A549 (cell line): ENCODE measurements at regions not wholly inside any gene's neighbourhood (a gene's known extent, or its start where the extent isn't known, plus 50 kb on each side); places are given as distances from the start of the nearest gene placed in this dataset.

Experiments
- ATAC-seq, 2 experiments: fragments of 200-7000 bp in 1 of 2; fragments of >200 bp in 1 of 2; cut with Nextera tagmentation in 1 of 2; cut with Tn5 transposase in 1 of 2; 3 replicates each; pipeline versions ENCODE4 v1.8.0 to v1.9.1; 2018 to 2020; ENCODE audit warnings: mild to moderate bottlenecking in 1 of 2, moderate library complexity in 1 of 2
- CTCF ChIA-PET: fragments of 300-600 bp; sonication (Branson Sonifier 250); formaldehyde crosslinking; extraction: SDS; loops from one replicate; lab custom pipeline; 2021; ENCODE audit warnings: antibody characterized with exemption, inconsistent platforms; lab: Yijun Ruan, JAX
- POLR2A ChIA-PET: fragments of 350-600 bp; formaldehyde crosslinking; extraction: SDS; loops from one replicate; lab custom pipeline; 2021; ENCODE audit warnings: antibody characterized with exemption, inconsistent platforms; lab: Yijun Ruan, JAX
- DNase-seq, 2 experiments: peaks; one replicate each; pipeline versions ENCODE4 v3.0.0 to v3.0.0-alpha.2; 2011 to 2016; ENCODE audit warnings: low read depth in 1 of 2, low spot score in 1 of 2
- FAIRE-seq: peaks from 2 replicates; lab custom pipeline; 2011; peaks lifted over from hg19 to GRCh38; lab: Jason Lieb, UNC
- H3K27ac ChIP-seq, 2 experiments: fragments of >200 bp; sonication (Bioruptor Twin); formaldehyde crosslinking; 3 replicates each; pipeline ENCODE4 v1.5.1; 2016 to 2017
- H3K4me1 ChIP-seq: fragments of >200 bp; sonication (Bioruptor Twin); formaldehyde crosslinking; 3 replicates; pipeline ENCODE4 v1.6.1; 2016
- H3K4me2 ChIP-seq: fragments of >200 bp; sonication (Bioruptor Twin); formaldehyde crosslinking; 3 replicates; pipeline ENCODE4 v1.6.1; 2016
- H3K4me3 ChIP-seq: fragments of >200 bp; sonication (Bioruptor Twin); formaldehyde crosslinking; 3 replicates; pipeline ENCODE4 v1.5.1; 2016
- H3K9me3 ChIP-seq: fragments of >200 bp; sonication (Bioruptor Twin); formaldehyde crosslinking; 3 replicates; pipeline ENCODE4 v1.6.1; 2016
- BHLHE40 ChIP-seq: IDR thresholded peaks from 2 replicates; pipeline ENCODE4 v1.6.1; 2012; ENCODE audit warnings: low read depth, low read length, inconsistent platforms
- CBX2 ChIP-seq: fragments of 200-600 bp; sonication (generic); IDR thresholded peaks from 2 replicates; pipeline ENCODE4 v1.6.1; 2016; ENCODE audit warnings: low read depth, mild to moderate bottlenecking, borderline replicate concordance
- CBX8 ChIP-seq: fragments of 200-600 bp; sonication (generic); IDR thresholded peaks from 2 replicates; pipeline ENCODE4 v1.6.1; 2016
- FOXS1 ChIP-seq: fragments of 250-450 bp; sonication (Bioruptor Pico); IDR thresholded peaks from 2 replicates; pipeline ENCODE4 v1.5.0; 2020; ENCODE audit warnings: mild to moderate bottlenecking, moderate library complexity
- HOXA7 ChIP-seq: fragments of 250-450 bp; sonication (Bioruptor Pico); IDR thresholded peaks from 2 replicates; pipeline ENCODE4 v1.5.0; 2020; ENCODE audit warnings: mild to moderate bottlenecking, moderate library complexity
- JUN ChIP-seq, 2 experiments: fragments of >200 bp; sonication (Bioruptor Twin); formaldehyde crosslinking; IDR thresholded peaks; 2 replicates in 1 of 2; 3 replicates in 1 of 2; pipeline ENCODE4 v1.6.1; 2016 to 2017
- MAX ChIP-seq: IDR thresholded peaks from 2 replicates; pipeline ENCODE4 v1.6.1; 2012
- SMC3 ChIP-seq: fragments of >200 bp; sonication (Bioruptor Twin); formaldehyde crosslinking; IDR thresholded peaks from 3 replicates; pipeline ENCODE4 v1.6.1; 2018; ENCODE audit warnings: inconsistent platforms
- TFCP2L1 ChIP-seq: fragments of 250-450 bp; sonication (Bioruptor Pico); IDR thresholded peaks from 2 replicates; pipeline ENCODE4 v1.5.0; 2021; ENCODE audit warnings: mild to moderate bottlenecking
- TP53 ChIP-seq: fragments of 250-450 bp; sonication (Bioruptor Pico); IDR thresholded peaks from 2 replicates; pipeline ENCODE4 v1.5.0; 2021; ENCODE audit warnings: mild to moderate bottlenecking, moderate library complexity
- ZC3H11A ChIP-seq: fragments of 450-650 bp; IDR thresholded peaks from 2 replicates; pipeline ENCODE4 v1.6.1; 2014; ENCODE audit warnings: antibody characterized with exemption, mild to moderate bottlenecking
- WGBS: methylation state at CpG from one replicate; pipeline ENCODE4 v1.1.6; 2017; ENCODE audit errors: missing lambda C conversion rate; 5-methylcytosine and 5-hydroxymethylcytosine counted together
- TF ChIP-seq, protein P1 (sequence below): fragments of 200-600 bp; sonication (generic); IDR thresholded peaks from 2 replicates; pipeline ENCODE4 v1.6.1; 2016; ENCODE audit warnings: antibody characterized with exemption, mild to moderate bottlenecking, moderate library complexity
- TF ChIP-seq, protein P2 (sequence below): fragments of 250-450 bp; sonication (Bioruptor Pico); IDR thresholded peaks from 2 replicates; pipeline ENCODE4 v1.5.0; 2021; ENCODE audit warnings: mild to moderate bottlenecking, moderate library complexity, borderline replicate concordance
- TF ChIP-seq, protein P3 (sequence below): IDR thresholded peaks from 2 replicates; pipeline ENCODE4 v1.6.1; 2012; ENCODE audit warnings: low read depth, borderline replicate concordance
- TF ChIP-seq, protein P4 (sequence below): fragments of >200 bp; sonication (Bioruptor Twin); formaldehyde crosslinking; IDR thresholded peaks from 3 replicates; pipeline ENCODE4 v1.6.1; 2016

DNA sequence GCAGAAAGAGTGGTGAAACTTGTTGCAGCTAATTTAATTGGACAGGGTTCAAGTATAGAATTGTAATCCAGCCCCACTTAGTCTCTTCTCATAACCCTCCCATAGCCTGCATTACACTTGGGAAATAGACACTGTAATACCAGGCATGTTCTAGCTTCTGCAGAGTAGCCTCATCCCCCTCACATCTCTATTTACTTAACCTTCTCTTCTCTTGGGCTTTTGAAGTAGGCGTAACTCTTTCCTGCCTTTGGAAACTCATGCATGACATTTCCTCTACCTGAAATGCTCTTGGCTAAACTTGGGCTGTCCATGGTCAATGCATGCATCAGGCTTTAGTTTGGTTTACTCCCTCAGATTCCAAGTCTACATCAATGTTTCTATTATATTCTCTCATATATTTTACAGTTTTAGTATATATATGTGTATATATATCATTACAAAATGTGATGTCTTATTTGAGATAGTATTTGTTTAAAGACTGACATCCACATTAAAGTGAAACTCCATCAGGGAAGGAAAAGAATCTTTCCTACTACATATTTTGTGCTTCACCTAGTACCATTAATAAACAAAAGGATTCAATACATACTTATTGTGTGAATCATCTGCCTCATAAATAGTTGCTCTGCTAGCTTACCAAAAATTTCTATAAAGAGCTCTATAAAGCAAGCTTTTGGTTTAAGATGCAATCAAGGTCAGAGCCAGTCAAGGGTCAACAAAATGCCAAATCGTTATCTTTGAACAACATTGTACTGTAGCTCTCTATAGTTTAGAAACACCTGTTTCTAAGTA, 1158.0 kb downstream of the MAT2B start:
- WGBS, result 48% methylated on average over 2 of the region's 2 CpGs
- H3K4me3 ChIP-seq, result no peak overlapping the region
- H3K27ac ChIP-seq, result no peak overlapping the region
- no peaks in the 10 kb centered on the region for H3K9me3 ChIP-seq
- H3K4me2 ChIP-seq, result no peak overlapping the region
- FAIRE-seq, result no peak
- CTCF ChIA-PET, result no interaction called here
- ATAC-seq, result no peak
- TF ChIP-seq CBX2 (no peak), FOXS1 (no peak), TFCP2L1 (CRISPR knock-in tag) (no peak), CBX8 (no peak), SMC3 (no peak), JUN (IDR thresholded peaks at IDR 0.05) (no peak)
- TF ChIP-seq, protein P1, sequence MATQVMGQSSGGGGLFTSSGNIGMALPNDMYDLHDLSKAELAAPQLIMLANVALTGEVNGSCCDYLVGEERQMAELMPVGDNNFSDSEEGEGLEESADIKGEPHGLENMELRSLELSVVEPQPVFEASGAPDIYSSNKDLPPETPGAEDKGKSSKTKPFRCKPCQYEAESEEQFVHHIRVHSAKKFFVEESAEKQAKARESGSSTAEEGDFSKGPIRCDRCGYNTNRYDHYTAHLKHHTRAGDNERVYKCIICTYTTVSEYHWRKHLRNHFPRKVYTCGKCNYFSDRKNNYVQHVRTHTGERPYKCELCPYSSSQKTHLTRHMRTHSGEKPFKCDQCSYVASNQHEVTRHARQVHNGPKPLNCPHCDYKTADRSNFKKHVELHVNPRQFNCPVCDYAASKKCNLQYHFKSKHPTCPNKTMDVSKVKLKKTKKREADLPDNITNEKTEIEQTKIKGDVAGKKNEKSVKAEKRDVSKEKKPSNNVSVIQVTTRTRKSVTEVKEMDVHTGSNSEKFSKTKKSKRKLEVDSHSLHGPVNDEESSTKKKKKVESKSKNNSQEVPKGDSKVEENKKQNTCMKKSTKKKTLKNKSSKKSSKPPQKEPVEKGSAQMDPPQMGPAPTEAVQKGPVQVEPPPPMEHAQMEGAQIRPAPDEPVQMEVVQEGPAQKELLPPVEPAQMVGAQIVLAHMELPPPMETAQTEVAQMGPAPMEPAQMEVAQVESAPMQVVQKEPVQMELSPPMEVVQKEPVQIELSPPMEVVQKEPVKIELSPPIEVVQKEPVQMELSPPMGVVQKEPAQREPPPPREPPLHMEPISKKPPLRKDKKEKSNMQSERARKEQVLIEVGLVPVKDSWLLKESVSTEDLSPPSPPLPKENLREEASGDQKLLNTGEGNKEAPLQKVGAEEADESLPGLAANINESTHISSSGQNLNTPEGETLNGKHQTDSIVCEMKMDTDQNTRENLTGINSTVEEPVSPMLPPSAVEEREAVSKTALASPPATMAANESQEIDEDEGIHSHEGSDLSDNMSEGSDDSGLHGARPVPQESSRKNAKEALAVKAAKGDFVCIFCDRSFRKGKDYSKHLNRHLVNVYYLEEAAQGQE, result no peak
- TF ChIP-seq, protein P2, sequence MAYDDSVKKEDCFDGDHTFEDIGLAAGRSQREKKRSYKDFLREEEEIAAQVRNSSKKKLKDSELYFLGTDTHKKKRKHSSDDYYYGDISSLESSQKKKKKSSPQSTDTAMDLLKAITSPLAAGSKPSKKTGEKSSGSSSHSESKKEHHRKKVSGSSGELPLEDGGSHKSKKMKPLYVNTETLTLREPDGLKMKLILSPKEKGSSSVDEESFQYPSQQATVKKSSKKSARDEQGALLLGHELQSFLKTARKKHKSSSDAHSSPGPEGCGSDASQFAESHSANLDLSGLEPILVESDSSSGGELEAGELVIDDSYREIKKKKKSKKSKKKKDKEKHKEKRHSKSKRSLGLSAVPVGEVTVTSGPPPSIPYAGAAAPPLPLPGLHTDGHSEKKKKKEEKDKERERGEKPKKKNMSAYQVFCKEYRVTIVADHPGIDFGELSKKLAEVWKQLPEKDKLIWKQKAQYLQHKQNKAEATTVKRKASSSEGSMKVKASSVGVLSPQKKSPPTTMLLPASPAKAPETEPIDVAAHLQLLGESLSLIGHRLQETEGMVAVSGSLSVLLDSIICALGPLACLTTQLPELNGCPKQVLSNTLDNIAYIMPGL (CRISPR knock-in tag), result no peak
- TF ChIP-seq, all 56 proteins: peak for 0
- POLR2A ChIA-PET, result no interaction called here
- no peak for DNase-seq
- H3K4me1 ChIP-seq, result no peaks in the 10 kb centered on the region

- no peak for DNase-seq
- Histone ChIP-seq H3K4me3 (no peak overlapping the region), H3K4me2 (no peak overlapping the region), H3K27ac (no peak overlapping the region), H3K9me3 (no peaks in the 10 kb centered on the region), H3K4me1 (no peaks in the 10 kb centered on the region)
- CTCF ChIA-PET, result interaction anchor here (0.8 kb wide), 1 partner anchor 10 kb away, joined by 3 read pairs; no protein-coding TSS in a partner anchor
- FAIRE-seq, result no peak
- TF ChIP-seq MAX (no peak), HOXA7 (CRISPR knock-in tag) (no peak), TP53 (CRISPR knock-in tag) (no peak), FOXS1 (no peak), ZC3H11A (no peak), BHLHE40 (no peak)
- TF ChIP-seq, protein P3, sequence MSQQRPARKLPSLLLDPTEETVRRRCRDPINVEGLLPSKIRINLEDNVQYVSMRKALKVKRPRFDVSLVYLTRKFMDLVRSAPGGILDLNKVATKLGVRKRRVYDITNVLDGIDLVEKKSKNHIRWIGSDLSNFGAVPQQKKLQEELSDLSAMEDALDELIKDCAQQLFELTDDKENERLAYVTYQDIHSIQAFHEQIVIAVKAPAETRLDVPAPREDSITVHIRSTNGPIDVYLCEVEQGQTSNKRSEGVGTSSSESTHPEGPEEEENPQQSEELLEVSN, result no peak
- TF ChIP-seq, protein P4, sequence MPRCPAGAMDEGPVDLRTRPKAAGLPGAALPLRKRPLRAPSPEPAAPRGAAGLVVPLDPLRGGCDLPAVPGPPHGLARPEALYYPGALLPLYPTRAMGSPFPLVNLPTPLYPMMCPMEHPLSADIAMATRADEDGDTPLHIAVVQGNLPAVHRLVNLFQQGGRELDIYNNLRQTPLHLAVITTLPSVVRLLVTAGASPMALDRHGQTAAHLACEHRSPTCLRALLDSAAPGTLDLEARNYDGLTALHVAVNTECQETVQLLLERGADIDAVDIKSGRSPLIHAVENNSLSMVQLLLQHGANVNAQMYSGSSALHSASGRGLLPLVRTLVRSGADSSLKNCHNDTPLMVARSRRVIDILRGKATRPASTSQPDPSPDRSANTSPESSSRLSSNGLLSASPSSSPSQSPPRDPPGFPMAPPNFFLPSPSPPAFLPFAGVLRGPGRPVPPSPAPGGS, result no peak
- TF ChIP-seq, protein P1, result no peak
- no peak for ATAC-seq
- POLR2A ChIA-PET, result no interaction called here
- 2% methylated on average over 3 of the region's 3 CpGs for WGBS
Observed at GRCh38 chr5:164671640-164672039, 1166.2 kb downstream of the MAT2B start.
